SK-N-SH (cell line): ENCODE measurements at regions not wholly inside any gene's neighbourhood (a gene's known extent, or its start where the extent isn't known, plus 50 kb on each side); places are given as distances from the start of the nearest gene placed in this dataset.

Experiments
- CTCF ChIA-PET: fragments of 300-600, 350-600 bp; formaldehyde crosslinking; extraction: SDS; loops from one replicate; lab custom pipeline; 2021; lab: Yijun Ruan, JAX
- POLR2A ChIA-PET: fragments of 350-600 bp; sonication (Branson Sonifier 250); formaldehyde crosslinking; extraction: SDS; loops from one replicate; lab custom pipeline; 2020; ENCODE audit warnings: antibody characterized with exemption, inconsistent platforms; lab: Yijun Ruan, JAX
- DNase-seq: peaks from one replicate; pipeline ENCODE4 v3.0.0; 2012
- H2AFZ ChIP-seq: fragments of 200-600 bp; sonication (generic); 2 replicates; pipeline ENCODE4 v1.8.1; 2016; ENCODE audit warnings: antibody characterized with exemption, mild to moderate bottlenecking, low read depth
- H3F3A ChIP-seq: fragments of 200-600 bp; sonication (generic); replicated peaks from 2 replicates; pipeline ENCODE3; 2016; ENCODE audit warnings: antibody characterized with exemption, mild to moderate bottlenecking; ENCODE audit not compliant: insufficient read depth
- H3K27ac ChIP-seq, 2 experiments: fragments of 200-500 bp in 1 of 2; fragments of 200-600 bp in 1 of 2; sonication (Bioruptor generic) in 1 of 2; sonication (generic), shearing (Covaris generic) in 1 of 2; 2 replicates each; pipeline versions ENCODE4 v1.5.1 to v1.6.1; 2014 to 2016; ENCODE audit warnings: low read depth in 2 of 2, inconsistent platforms in 1 of 2, low read length in 1 of 2, mild to moderate bottlenecking in 1 of 2, mixed read lengths in 1 of 2
- H3K27me3 ChIP-seq: fragments of 200-600 bp; sonication (generic), shearing (Covaris generic); 2 replicates; pipeline ENCODE4 v1.6.1; 2016; ENCODE audit warnings: mixed run types; ENCODE audit not compliant: insufficient read depth
- H3K36me3 ChIP-seq, 2 experiments: fragments of 200-500 bp in 1 of 2; fragments of 200-600 bp in 1 of 2; sonication (Bioruptor generic) in 1 of 2; sonication (generic) in 1 of 2; replicated peaks in 1 of 2; 2 replicates each; pipeline versions ENCODE3 to v1.5.1; 2014 to 2016; ENCODE audit warnings: low read length in 1 of 2, mild to moderate bottlenecking in 1 of 2; ENCODE audit not compliant: insufficient read depth in 2 of 2, control insufficient read depth in 1 of 2
- H3K4me1 ChIP-seq, 2 experiments: fragments of 200-500 bp in 1 of 2; fragments of 200-600 bp in 1 of 2; sonication (Bioruptor generic) in 1 of 2; sonication (generic), shearing (Covaris generic) in 1 of 2; 2 replicates each; pipeline versions ENCODE4 v1.5.1 to v1.6.1; 2014 to 2016; ENCODE audit warnings: low read depth in 1 of 2, low read length in 1 of 2, mixed run types in 1 of 2; ENCODE audit not compliant: insufficient read depth in 2 of 2, control insufficient read depth in 1 of 2
- H3K4me2 ChIP-seq: fragments of 200-600 bp; sonication (generic), shearing (Covaris generic); 2 replicates; pipeline ENCODE4 v1.6.1; 2017; ENCODE audit warnings: mixed run types
- H3K4me3 ChIP-seq, 2 experiments: fragments of 200-500 bp in 1 of 2; fragments of 200-600 bp in 1 of 2; sonication (Bioruptor generic) in 1 of 2; sonication (generic), shearing (Covaris generic) in 1 of 2; 2 replicates each; pipeline versions ENCODE4 v1.5.1 to v1.8.1; 2014 to 2016; ENCODE audit warnings: low read depth in 2 of 2, inconsistent platforms in 1 of 2, low read length in 1 of 2, mild to moderate bottlenecking in 1 of 2, mixed read lengths in 1 of 2, moderate library complexity in 1 of 2
- H3K79me2 ChIP-seq: fragments of 200-600 bp; sonication (generic); 2 replicates; pipeline ENCODE4 v1.8.1; 2017; ENCODE audit warnings: mild to moderate bottlenecking; ENCODE audit not compliant: insufficient read depth
- H3K9ac ChIP-seq: fragments of 200-600 bp; sonication (generic); 2 replicates; pipeline ENCODE4 v1.6.1; 2017; ENCODE audit warnings: mixed run types
- H3K9me2 ChIP-seq: fragments of 200-600 bp; sonication (generic); 2 replicates; pipeline ENCODE4 v1.6.1; 2017; ENCODE audit warnings: mixed run types
- H3K9me3 ChIP-seq: fragments of 200-600 bp; sonication (generic); 2 replicates; pipeline ENCODE4 v1.6.1; 2017; ENCODE audit warnings: mixed run types, mild to moderate bottlenecking, moderate library complexity
- H4K20me1 ChIP-seq: fragments of 200-600 bp; sonication (generic); 2 replicates; pipeline ENCODE4 v1.6.1; 2017; ENCODE audit warnings: mild to moderate bottlenecking, mixed run types; ENCODE audit not compliant: insufficient read depth
- EZH2phosphoT487 ChIP-seq: fragments of 200-600 bp; sonication (generic); IDR thresholded peaks from 2 replicates; pipeline ENCODE4 v1.6.1; 2017; ENCODE audit warnings: low read depth, mixed run types, mild to moderate bottlenecking, antibody characterized with exemption, moderate library complexity, borderline replicate concordance
- FOXJ3 ChIP-seq: sonication (generic); formaldehyde crosslinking; IDR thresholded peaks from 2 replicates; pipeline ENCODE4 v1.5.1; 2020; ENCODE audit warnings: mild to moderate bottlenecking, missing genetic modification reagents
- FOXM1 ChIP-seq: IDR thresholded peaks from 2 replicates; pipeline ENCODE4 v1.4.0; 2012; ENCODE audit warnings: low read depth, mild to moderate bottlenecking
- MEF2A ChIP-seq: IDR thresholded peaks from 2 replicates; pipeline ENCODE4 v1.4.0; 2012; ENCODE audit warnings: low read depth, borderline replicate concordance
- MXI1 ChIP-seq: IDR thresholded peaks from 2 replicates; pipeline ENCODE4 v1.6.1; 2012; ENCODE audit warnings: mild to moderate bottlenecking, low read depth, low read length, improper control_type of control experiment
- POLR2AphosphoS5 ChIP-seq: IDR thresholded peaks from 2 replicates; pipeline ENCODE4 v1.6.1; 2012; ENCODE audit warnings: low read depth, low read length
- RCOR1 ChIP-seq: fragments of 150-350 bp; IDR thresholded peaks from 2 replicates; pipeline ENCODE4 v1.6.1; 2017; ENCODE audit warnings: antibody characterized with exemption, low read length
- SIN3A ChIP-seq: IDR thresholded peaks from 2 replicates; pipeline ENCODE4 v1.6.1; 2012; ENCODE audit warnings: low read depth, mild to moderate bottlenecking, low read length, moderate library complexity, borderline replicate concordance
- SMC3 ChIP-seq: IDR thresholded peaks from 2 replicates; pipeline ENCODE4 v1.6.1; 2012; ENCODE audit warnings: low read depth, low read length, improper control_type of control experiment
- TEAD4 ChIP-seq: IDR thresholded peaks from 2 replicates; pipeline ENCODE4 v1.4.0; 2012; ENCODE audit warnings: mild to moderate bottlenecking, borderline replicate concordance; ENCODE audit not compliant: insufficient read depth
- USF1 ChIP-seq: IDR thresholded peaks from 2 replicates; pipeline ENCODE4 v1.4.0; 2012; ENCODE audit warnings: low read depth, borderline replicate concordance
- YY1 ChIP-seq: IDR thresholded peaks from 2 replicates; pipeline ENCODE4 v1.4.0; 2012; ENCODE audit warnings: low read depth, mild to moderate bottlenecking
- WGBS: methylation state at CpG from one replicate; pipeline ENCODE4 v1.1.6; 2017; ENCODE audit warnings: low lambda C conversion rate; 5-methylcytosine and 5-hydroxymethylcytosine counted together
- TF ChIP-seq, protein P1 (sequence below): IDR thresholded peaks from 2 replicates; pipeline ENCODE4 v1.4.0; 2012; ENCODE audit warnings: low read depth, borderline replicate concordance
- TF ChIP-seq, protein P2 (sequence below): fragments of 150-350 bp; IDR thresholded peaks from 2 replicates; pipeline ENCODE4 v1.6.1; 2016; ENCODE audit warnings: mild to moderate bottlenecking, low read depth, low read length
- TF ChIP-seq, protein P3 (sequence below): IDR thresholded peaks from 2 replicates; pipeline ENCODE4; 2012

DNA sequence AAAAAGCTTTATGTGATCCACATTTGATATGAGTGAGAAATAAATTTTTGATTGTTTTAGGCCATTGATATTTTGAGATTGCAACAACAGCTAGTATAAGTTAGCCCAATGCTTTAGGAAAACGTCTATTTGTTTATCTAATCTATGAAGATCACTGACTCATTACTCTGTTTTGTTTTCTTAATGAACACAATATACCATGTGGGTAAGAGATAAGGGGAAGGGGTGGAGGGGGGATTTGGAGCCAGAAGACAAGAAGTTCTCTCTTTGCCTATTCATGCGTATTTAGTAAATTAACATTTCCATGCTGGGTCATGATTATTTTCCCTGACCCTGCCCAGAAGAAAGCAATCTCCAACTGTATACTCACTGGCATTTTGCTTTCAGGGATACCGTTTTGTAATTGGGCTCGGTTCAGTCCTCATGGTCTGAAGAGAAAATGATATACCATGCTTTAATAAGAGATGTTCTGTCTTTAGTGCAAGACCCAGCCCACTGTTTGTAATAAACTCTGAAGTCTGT lies 359.5 kb upstream of the NPSR1 start:
- Histone ChIP-seq H3K9ac (no peak overlapping the region), H3K4me2 (no peak overlapping the region), H2AFZ (no peak overlapping the region), H3K79me2 (no peaks in the 10 kb centered on the region), H3F3A (peaks cover 9% of the 10 kb centered on the region), H3K9me3 (no peaks in the 10 kb centered on the region), H3K27me3 (no peaks in the 10 kb centered on the region), H3K4me3 (no peak overlapping the region), H3K9me2 (no peaks in the 10 kb centered on the region), H4K20me1 (no peaks in the 10 kb centered on the region), H3K36me3 (no peaks in the 10 kb centered on the region), H3K4me1 (no peaks in the 10 kb centered on the region), H3K27ac (no peak overlapping the region)
- TF ChIP-seq FOXJ3 (CRISPR knock-in tag): no peak
- no peak for TF ChIP-seq YY1
- TF ChIP-seq EZH2phosphoT487: no peak
- no peak for TF ChIP-seq USF1
- no peak for TF ChIP-seq MXI1
- TF ChIP-seq, protein P1, sequence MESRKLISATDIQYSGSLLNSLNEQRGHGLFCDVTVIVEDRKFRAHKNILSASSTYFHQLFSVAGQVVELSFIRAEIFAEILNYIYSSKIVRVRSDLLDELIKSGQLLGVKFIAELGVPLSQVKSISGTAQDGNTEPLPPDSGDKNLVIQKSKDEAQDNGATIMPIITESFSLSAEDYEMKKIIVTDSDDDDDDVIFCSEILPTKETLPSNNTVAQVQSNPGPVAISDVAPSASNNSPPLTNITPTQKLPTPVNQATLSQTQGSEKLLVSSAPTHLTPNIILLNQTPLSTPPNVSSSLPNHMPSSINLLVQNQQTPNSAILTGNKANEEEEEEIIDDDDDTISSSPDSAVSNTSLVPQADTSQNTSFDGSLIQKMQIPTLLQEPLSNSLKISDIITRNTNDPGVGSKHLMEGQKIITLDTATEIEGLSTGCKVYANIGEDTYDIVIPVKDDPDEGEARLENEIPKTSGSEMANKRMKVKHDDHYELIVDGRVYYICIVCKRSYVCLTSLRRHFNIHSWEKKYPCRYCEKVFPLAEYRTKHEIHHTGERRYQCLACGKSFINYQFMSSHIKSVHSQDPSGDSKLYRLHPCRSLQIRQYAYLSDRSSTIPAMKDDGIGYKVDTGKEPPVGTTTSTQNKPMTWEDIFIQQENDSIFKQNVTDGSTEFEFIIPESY: no peak
- no peak for TF ChIP-seq FOXM1
- no peak for TF ChIP-seq SMC3
- TF ChIP-seq TEAD4: no peak
- no peak for TF ChIP-seq SIN3A
- no peak for TF ChIP-seq MEF2A
- TF ChIP-seq RCOR1: no peak
- TF ChIP-seq POLR2AphosphoS5: no peak
- TF ChIP-seq, protein P2, sequence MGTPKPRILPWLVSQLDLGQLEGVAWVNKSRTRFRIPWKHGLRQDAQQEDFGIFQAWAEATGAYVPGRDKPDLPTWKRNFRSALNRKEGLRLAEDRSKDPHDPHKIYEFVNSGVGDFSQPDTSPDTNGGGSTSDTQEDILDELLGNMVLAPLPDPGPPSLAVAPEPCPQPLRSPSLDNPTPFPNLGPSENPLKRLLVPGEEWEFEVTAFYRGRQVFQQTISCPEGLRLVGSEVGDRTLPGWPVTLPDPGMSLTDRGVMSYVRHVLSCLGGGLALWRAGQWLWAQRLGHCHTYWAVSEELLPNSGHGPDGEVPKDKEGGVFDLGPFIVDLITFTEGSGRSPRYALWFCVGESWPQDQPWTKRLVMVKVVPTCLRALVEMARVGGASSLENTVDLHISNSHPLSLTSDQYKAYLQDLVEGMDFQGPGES: no peak
- TF ChIP-seq, protein P3, sequence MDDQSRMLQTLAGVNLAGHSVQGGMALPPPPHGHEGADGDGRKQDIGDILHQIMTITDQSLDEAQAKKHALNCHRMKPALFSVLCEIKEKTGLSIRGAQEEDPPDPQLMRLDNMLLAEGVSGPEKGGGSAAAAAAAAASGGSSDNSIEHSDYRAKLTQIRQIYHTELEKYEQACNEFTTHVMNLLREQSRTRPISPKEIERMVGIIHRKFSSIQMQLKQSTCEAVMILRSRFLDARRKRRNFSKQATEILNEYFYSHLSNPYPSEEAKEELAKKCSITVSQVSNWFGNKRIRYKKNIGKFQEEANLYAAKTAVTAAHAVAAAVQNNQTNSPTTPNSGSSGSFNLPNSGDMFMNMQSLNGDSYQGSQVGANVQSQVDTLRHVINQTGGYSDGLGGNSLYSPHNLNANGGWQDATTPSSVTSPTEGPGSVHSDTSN: no peak
- no peak for DNase-seq
- WGBS: 37% methylated on average over 4 of the region's 4 CpGs
- ChIA-PET POLR2A (no interaction called here), CTCF (interaction anchor here (1.1 kb wide), 1 partner anchor 23 kb away, joined by 4 read pairs; no protein-coding TSS in a partner anchor)
